Thoracic aorta (tissue), 2 donors: ENCODE measurements at regions not wholly inside any gene's neighbourhood (a gene's known extent, or its start where the extent isn't known, plus 50 kb on each side); places are given as distances from the start of the nearest gene placed in this dataset.
"Not testable (repeated sequence)": the region's sequence is repeated elsewhere in the genome, so short reads cannot be mapped to it uniquely, and the experiment has no call there.

Experiments used
- ATAC-seq: fragments of 150-250 bp; one replicate; pipeline ENCODE4 v1.8.0; 2017; ENCODE audit warnings: low read depth; ENCODE audit not compliant: insufficient number of reproducible peaks, low FRiP score
- DNase-seq: peaks from one replicate; pipeline ENCODE4 v3.0.0-alpha.2; 2020; ENCODE audit warnings: low spot score
- H3K27ac ChIP-seq, 2 donors: fragments of 200-600 bp; sonication (generic); 1 replicate in 1 of 2; 2 replicates in 1 of 2; pipeline ENCODE4 v1.5.1; 2016; ENCODE audit warnings: mild to moderate bottlenecking in 2 of 2, moderate library complexity in 2 of 2
- H3K27me3 ChIP-seq: fragments of 200-600 bp; sonication (generic); replicated peaks from 2 replicates; pipeline ENCODE4 v1.6.0; 2016; ENCODE audit warnings: mild to moderate bottlenecking; ENCODE audit not compliant: insufficient read depth
- H3K36me3 ChIP-seq: fragments of 200-600 bp; sonication (generic); one replicate; pipeline ENCODE4 v1.5.1; 2016
- H3K4me1 ChIP-seq, 2 donors: fragments of 200-600 bp; sonication (generic); 1 replicate in 1 of 2; 2 replicates in 1 of 2; pipeline versions ENCODE4 v1.5.1 to v1.6.0; 2016; ENCODE audit warnings: low read depth in 2 of 2, mild to moderate bottlenecking in 1 of 2; ENCODE audit not compliant: control insufficient read depth in 1 of 2
- H3K4me3 ChIP-seq: fragments of 200-600 bp; sonication (generic); 2 replicates; pipeline ENCODE4 v1.5.1; 2016; ENCODE audit warnings: mild to moderate bottlenecking
- H3K9me3 ChIP-seq: fragments of 200-600 bp; sonication (generic); 2 replicates; pipeline ENCODE4 v1.5.1; 2016
- TF ChIP-seq, protein P1 (sequence below): fragments of 200-600 bp; sonication (generic); IDR thresholded peaks from one replicate; pipeline ENCODE4 v1.5.1; 2019; ENCODE audit warnings: antibody characterized with exemption

GRCh38 chr4:179663641-179664429 is 2221.6 kb upstream of the AGA start:
- H3K27ac ChIP-seq: no peak overlapping the region

DNA sequence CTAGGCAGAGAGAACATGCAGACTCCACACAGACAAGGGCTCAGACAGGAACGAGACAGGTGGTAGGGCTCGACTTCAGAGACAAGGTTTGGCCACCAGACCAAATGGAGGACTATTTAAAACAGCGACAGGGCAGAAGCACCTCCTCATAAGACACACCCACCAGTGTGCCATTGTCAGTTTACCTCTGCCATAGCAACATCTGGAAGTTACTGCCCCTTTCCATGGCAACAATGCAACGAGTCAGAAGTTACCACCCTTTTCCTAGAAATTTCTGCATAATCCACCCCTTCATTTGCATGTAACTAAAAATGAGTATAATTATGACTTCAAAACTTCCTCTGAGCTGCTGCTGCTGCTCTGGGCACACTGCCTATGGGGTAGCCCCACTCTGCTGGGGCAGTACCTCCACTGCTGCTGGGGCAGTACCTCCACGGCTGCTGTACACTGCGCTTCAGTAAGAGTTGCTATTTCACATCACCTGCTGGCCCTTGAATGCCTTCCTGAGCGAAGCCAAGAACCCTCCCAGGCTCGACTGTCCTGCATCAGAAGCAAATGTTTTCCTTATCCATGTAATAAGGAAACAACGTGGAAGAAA is 2222.3 kb upstream of the AGA start:
- Histone ChIP-seq H3K4me1 (no peaks in the 10 kb centered on the region), H3K27ac (no peak overlapping the region), H3K27me3 (no peaks in the 10 kb centered on the region), H3K4me3 (no peak overlapping the region), H3K9me3 (no peaks in the 10 kb centered on the region), H3K36me3 (no peaks in the 10 kb centered on the region)
- ATAC-seq: no peak
- no peak for DNase-seq
- TF ChIP-seq, protein P1, sequence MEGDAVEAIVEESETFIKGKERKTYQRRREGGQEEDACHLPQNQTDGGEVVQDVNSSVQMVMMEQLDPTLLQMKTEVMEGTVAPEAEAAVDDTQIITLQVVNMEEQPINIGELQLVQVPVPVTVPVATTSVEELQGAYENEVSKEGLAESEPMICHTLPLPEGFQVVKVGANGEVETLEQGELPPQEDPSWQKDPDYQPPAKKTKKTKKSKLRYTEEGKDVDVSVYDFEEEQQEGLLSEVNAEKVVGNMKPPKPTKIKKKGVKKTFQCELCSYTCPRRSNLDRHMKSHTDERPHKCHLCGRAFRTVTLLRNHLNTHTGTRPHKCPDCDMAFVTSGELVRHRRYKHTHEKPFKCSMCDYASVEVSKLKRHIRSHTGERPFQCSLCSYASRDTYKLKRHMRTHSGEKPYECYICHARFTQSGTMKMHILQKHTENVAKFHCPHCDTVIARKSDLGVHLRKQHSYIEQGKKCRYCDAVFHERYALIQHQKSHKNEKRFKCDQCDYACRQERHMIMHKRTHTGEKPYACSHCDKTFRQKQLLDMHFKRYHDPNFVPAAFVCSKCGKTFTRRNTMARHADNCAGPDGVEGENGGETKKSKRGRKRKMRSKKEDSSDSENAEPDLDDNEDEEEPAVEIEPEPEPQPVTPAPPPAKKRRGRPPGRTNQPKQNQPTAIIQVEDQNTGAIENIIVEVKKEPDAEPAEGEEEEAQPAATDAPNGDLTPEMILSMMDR: no peak

More at GRCh38 chr4:179663641-179664429, 2221.6 kb upstream of the AGA start:
- Histone ChIP-seq H3K27me3 (no peaks in the 10 kb centered on the region), H3K9me3 (no peaks in the 10 kb centered on the region), H3K4me3 (no peak overlapping the region), H3K4me1 (no peaks in the 10 kb centered on the region), H3K36me3 (no peaks in the 10 kb centered on the region)
- TF ChIP-seq, protein P1: no peak
- no peak for DNase-seq
- ATAC-seq: no peak

DNA sequence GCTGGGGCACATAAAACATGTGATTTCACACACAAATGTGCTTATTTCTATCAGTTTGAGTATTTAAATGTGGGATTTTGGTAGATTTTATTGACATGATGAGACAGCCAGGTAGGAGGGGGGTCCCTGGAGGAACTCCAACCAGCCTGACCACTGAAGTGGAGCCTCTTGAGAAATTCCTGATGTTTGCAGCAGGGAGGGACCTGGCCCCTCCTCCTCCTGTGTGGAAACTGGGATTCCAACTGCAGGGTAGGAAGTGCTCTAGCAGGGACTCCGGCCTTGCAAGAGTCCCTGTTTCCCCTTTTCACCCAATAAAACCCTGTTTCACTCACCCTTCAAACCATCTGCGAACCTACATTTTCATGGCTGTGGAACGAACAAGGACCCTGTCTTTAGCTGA is 2224.0 kb upstream of the AGA start:
- Histone ChIP-seq H3K4me3 (no peak overlapping the region), H3K36me3 (no peaks in the 10 kb centered on the region), H3K27ac (no peak overlapping the region), H3K9me3 (no peaks in the 10 kb centered on the region), H3K27me3 (no peaks in the 10 kb centered on the region), H3K4me1 (no peaks in the 10 kb centered on the region)
- no peak for ATAC-seq
- TF ChIP-seq, protein P1: no peak
- DNase-seq: no peak

DNA sequence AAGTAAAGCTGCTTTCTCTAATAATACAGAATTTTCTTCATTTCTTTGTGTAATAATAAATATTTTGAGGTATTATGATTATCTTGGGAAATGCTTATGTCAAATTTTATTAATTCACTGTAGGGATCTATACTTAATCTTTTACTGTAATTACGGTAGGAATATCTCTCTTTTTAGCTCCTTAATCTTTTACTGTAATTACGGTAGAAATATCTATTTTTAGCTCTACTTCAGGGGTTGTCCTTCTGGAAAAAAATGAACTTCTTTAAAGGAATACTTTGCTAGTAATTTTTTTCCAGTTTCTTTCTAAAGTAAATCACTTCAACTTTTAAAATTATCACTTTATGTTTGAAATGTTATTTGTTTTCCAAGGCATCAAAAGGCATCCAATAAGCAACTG is 2229.4 kb upstream of the AGA start:
- Histone ChIP-seq H3K9me3 (peaks cover 3% of the 10 kb centered on the region), H3K36me3 (no peaks in the 10 kb centered on the region), H3K4me1 (no peaks in the 10 kb centered on the region), H3K4me3 (no peak overlapping the region), H3K27me3 (no peaks in the 10 kb centered on the region), H3K27ac (no peak overlapping the region)
- DNase-seq: no peak
- ATAC-seq: no peak
- TF ChIP-seq, protein P1: no peak

DNA sequence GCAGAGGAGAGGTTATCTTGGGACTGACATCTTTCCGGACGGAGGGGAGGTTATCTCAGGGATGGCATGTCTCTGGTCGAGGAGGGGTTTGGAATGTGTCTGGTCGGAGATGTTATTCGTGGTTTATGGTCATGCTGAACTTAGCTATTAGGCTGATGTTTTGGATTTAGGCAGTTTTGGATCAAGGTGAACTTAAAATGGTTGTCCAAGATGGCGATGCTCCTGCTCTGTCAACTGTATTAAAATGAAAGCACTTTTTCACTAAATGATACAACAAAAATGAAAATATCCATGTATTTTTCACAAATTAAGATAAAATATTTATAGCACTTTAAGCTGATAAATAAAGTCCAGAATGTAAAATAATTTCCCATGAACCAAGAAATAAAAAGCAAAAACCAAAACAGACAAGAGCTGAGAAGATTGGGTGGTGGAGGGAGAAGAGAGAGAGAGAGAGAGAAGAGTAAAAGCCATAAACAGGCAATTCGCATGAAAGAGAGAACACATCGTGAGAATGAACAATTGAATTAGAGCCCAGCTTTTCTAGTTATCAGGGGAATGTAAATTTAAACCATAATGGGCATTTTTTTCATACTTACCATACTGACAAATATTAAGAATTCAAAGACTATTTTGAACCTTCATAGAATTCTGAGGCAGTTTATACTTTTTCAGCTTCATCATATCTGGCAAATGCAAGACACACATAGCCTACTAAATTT is 2236.0 kb upstream of the AGA start:
- Histone ChIP-seq H3K27ac (no peak overlapping the region), H3K9me3 (peaks cover 3% of the 10 kb centered on the region), H3K4me1 (no peaks in the 10 kb centered on the region), H3K36me3 (no peaks in the 10 kb centered on the region), H3K4me3 (no peak overlapping the region), H3K27me3 (no peaks in the 10 kb centered on the region)
- ATAC-seq (no peak), DNase-seq (no peak)
- TF ChIP-seq, protein P1: no peak

DNA sequence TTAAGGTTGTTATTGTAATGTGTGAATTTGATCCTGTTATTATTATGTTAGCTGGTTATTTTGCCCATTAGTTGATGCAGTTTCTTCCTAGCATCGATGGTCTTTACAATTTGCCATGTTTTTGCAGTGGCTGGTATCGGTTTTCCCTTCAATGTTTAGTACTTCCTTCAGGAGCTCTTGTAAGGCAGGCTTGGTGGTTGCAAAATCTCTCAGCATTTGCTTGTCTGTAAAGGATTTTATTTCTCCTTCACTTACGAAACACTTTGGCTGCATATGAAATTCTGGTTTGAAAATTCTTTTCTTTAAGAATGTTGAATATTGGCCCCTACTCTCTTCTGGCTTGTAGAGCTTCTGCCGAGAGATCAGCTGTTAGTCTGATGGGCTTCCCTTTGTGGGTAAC is 2241.4 kb upstream of the AGA start:
- not testable (repeated sequence) for H3K4me1 ChIP-seq, H3K27me3 ChIP-seq, DNase-seq, H3K4me3 ChIP-seq, H3K9me3 ChIP-seq, H3K27ac ChIP-seq, ATAC-seq, H3K36me3 ChIP-seq
